Neural cell (in vitro differentiated cells): ENCODE measurements at regions not wholly inside any gene's neighbourhood (a gene's known extent, or its start where the extent isn't known, plus 50 kb on each side); places are given as distances from the start of the nearest gene placed in this dataset.

Experiments
- H2AFZ ChIP-seq: fragments of 200-600, 300-800 bp; sonication (generic), shearing (Covaris generic); 2 replicates; pipeline ENCODE4 v1.6.0; 2014; ENCODE audit warnings: low read depth, mild to moderate bottlenecking, antibody characterized with exemption, low read length, moderate library complexity
- H3F3A ChIP-seq: fragments of 200-600 bp; shearing (Covaris generic); 2 replicates; pipeline ENCODE4 v1.6.1; 2016; ENCODE audit warnings: mild to moderate bottlenecking, moderate library complexity, mixed read lengths, antibody characterized with exemption, low read length; ENCODE audit not compliant: insufficient read depth, poor library complexity, severe bottlenecking
- H3K27ac ChIP-seq: fragments of 200-600, 300-800 bp; sonication (generic), shearing (Covaris generic); 2 replicates; pipeline ENCODE4 v1.5.1; 2014; ENCODE audit warnings: mild to moderate bottlenecking, low read length, moderate library complexity
- H3K27me3 ChIP-seq: fragments of 300-800, 200-600 bp; sonication (generic), shearing (Covaris generic); 2 replicates; pipeline ENCODE4 v1.6.0; 2014; ENCODE audit warnings: mild to moderate bottlenecking, low read depth, low read length, moderate library complexity; ENCODE audit not compliant: insufficient read depth
- H3K36me3 ChIP-seq: fragments of 300-800, 200-600 bp; sonication (generic), shearing (Covaris generic); 2 replicates; pipeline ENCODE4 v1.5.1; 2014; ENCODE audit warnings: mild to moderate bottlenecking, antibody characterized with exemption, low read length, moderate library complexity; ENCODE audit not compliant: insufficient read depth
- H3K4me2 ChIP-seq: fragments of 300-800, 200-600 bp; sonication (generic), shearing (Covaris generic); 2 replicates; pipeline ENCODE4 v1.6.0; 2014; ENCODE audit warnings: mild to moderate bottlenecking, low read length
- H3K4me3 ChIP-seq: fragments of 300-800, 200-600 bp; sonication (generic), shearing (Covaris generic); 2 replicates; pipeline ENCODE4 v1.5.1; 2014; ENCODE audit warnings: mild to moderate bottlenecking, low read length, moderate library complexity
- H3K79me2 ChIP-seq: fragments of 200-600 bp; shearing (Covaris generic); replicated peaks from 2 replicates; pipeline ENCODE4 v1.6.0; 2014; ENCODE audit warnings: mild to moderate bottlenecking, low read length, moderate library complexity; ENCODE audit not compliant: insufficient read depth
- H3K9ac ChIP-seq: fragments of 300-800, 200-600 bp; sonication (generic), shearing (Covaris generic); 2 replicates; pipeline ENCODE4 v1.6.1; 2016; ENCODE audit warnings: mild to moderate bottlenecking, low read length, mixed read lengths
- H3K9me2 ChIP-seq: fragments of 200-600 bp; shearing (Covaris generic); 2 replicates; pipeline ENCODE4 v1.6.1; 2016; ENCODE audit warnings: mild to moderate bottlenecking, low read length, mixed read lengths; ENCODE audit not compliant: insufficient read depth
- H3K9me3 ChIP-seq: fragments of 200-600, 300-800 bp; sonication (generic), shearing (Covaris generic); 2 replicates; pipeline ENCODE4 v1.6.1; 2016; ENCODE audit warnings: mild to moderate bottlenecking, mixed run types, low read length, moderate library complexity, mixed read lengths
- H4K20me1 ChIP-seq: fragments of 200-600 bp; shearing (Covaris generic); 2 replicates; pipeline ENCODE4 v1.6.1; 2016; ENCODE audit warnings: mild to moderate bottlenecking, mixed run types; ENCODE audit not compliant: insufficient read depth
- CTCF ChIP-seq: fragments of 450-650 bp; IDR thresholded peaks from 2 replicates; pipeline ENCODE4 v1.5.1; 2014; ENCODE audit warnings: antibody characterized with exemption, mild to moderate bottlenecking, moderate library complexity; ENCODE audit not compliant: poor library complexity, severe bottlenecking
- EP300 ChIP-seq: fragments of 450-650 bp; conservative IDR thresholded peaks from 2 replicates; pipeline ENCODE4 v1.6.1; 2014; ENCODE audit warnings: antibody characterized with exemption, mild to moderate bottlenecking, moderate library complexity; ENCODE audit not compliant: poor library complexity, severe bottlenecking
- EZH2 ChIP-seq: fragments of 200-600, 300-800 bp; shearing (Covaris generic), sonication (generic); IDR thresholded peaks from 2 replicates; pipeline ENCODE4 v1.6.1; 2014; ENCODE audit warnings: antibody characterized with exemption, low read length, borderline replicate concordance, mild to moderate bottlenecking; ENCODE audit not compliant: insufficient read depth, poor library complexity, severe bottlenecking
- MXI1 ChIP-seq: fragments of 450-650 bp; conservative IDR thresholded peaks from 2 replicates; pipeline ENCODE4 v1.6.1; 2014; ENCODE audit warnings: antibody characterized with exemption, mild to moderate bottlenecking; ENCODE audit not compliant: poor library complexity, severe bottlenecking
- POLR2AphosphoS5 ChIP-seq: IDR thresholded peaks from 2 replicates; pipeline ENCODE4 v1.6.1; 2012
- RAD21 ChIP-seq: fragments of 450-650 bp; conservative IDR thresholded peaks from 2 replicates; pipeline ENCODE4 v1.6.1; 2014; ENCODE audit warnings: antibody characterized with exemption, mild to moderate bottlenecking, moderate library complexity
- REST ChIP-seq: IDR thresholded peaks from 2 replicates; pipeline ENCODE4 v1.6.1; 2012; ENCODE audit warnings: borderline replicate concordance
- SMC3 ChIP-seq: fragments of 450-650 bp; conservative IDR thresholded peaks from 2 replicates; pipeline ENCODE4 v1.6.1; 2014; ENCODE audit warnings: antibody characterized with exemption, mild to moderate bottlenecking, moderate library complexity; ENCODE audit not compliant: poor library complexity
- TAF1 ChIP-seq: IDR thresholded peaks from 2 replicates; pipeline ENCODE4 v1.6.1; 2012; ENCODE audit warnings: low read depth

- Histone ChIP-seq H3K9ac (no peak overlapping the region), H3K36me3 (no peaks in the 10 kb centered on the region), H3K79me2 (no peaks in the 10 kb centered on the region), H3F3A (no peaks in the 10 kb centered on the region), H4K20me1 (no peaks in the 10 kb centered on the region), H2AFZ (no peak overlapping the region), H3K9me3 (no peaks in the 10 kb centered on the region), H3K27me3 (no peaks in the 10 kb centered on the region), H3K27ac (no peak overlapping the region), H3K4me3 (no peak overlapping the region), H3K9me2 (no peaks in the 10 kb centered on the region), H3K4me2 (no peak overlapping the region)
- TF ChIP-seq RAD21 (no peak), MXI1 (no peak), EZH2 (no peak), POLR2AphosphoS5 (no peak), CTCF (no peak), TAF1 (no peak), SMC3 (no peak), EP300 (no peak), REST (no peak)
Measured at GRCh38 chr5:135229679-135230132, 169.3 kb downstream of the MACROH2A1 start.

GRCh38 chr5:135229122-135229521 lies 169.9 kb downstream of the MACROH2A1 start:
- H2AFZ ChIP-seq: no peak overlapping the region
- no peaks in the 10 kb centered on the region for H3K79me2 ChIP-seq
- no peak overlapping the region for H3K9ac ChIP-seq
- no peak overlapping the region for H3K4me2 ChIP-seq
- H3F3A ChIP-seq: no peaks in the 10 kb centered on the region
- H3K36me3 ChIP-seq: no peaks in the 10 kb centered on the region
- no peak for TF ChIP-seq CTCF
- no peak for TF ChIP-seq REST
- no peak for TF ChIP-seq EP300
- no peak for TF ChIP-seq POLR2AphosphoS5
- no peak for TF ChIP-seq SMC3
- TF ChIP-seq MXI1: no peak
- H3K27me3 ChIP-seq: no peaks in the 10 kb centered on the region
- H3K27ac ChIP-seq: no peak overlapping the region
- H4K20me1 ChIP-seq: no peaks in the 10 kb centered on the region
- no peaks in the 10 kb centered on the region for H3K9me3 ChIP-seq
- no peaks in the 10 kb centered on the region for H3K9me2 ChIP-seq
- H3K4me3 ChIP-seq: no peak overlapping the region
